ENCODE measurements at regions not wholly inside any gene's neighbourhood (a gene's known extent, or its start where the extent isn't known, plus 50 kb on each side); places are given as distances from the start of the nearest gene placed in this dataset.

- no peak for DNase-seq (ENCODE audit: low read depth, low spot score)
- H2AFZ ChIP-seq (ENCODE audit: control insufficient read depth, low read length) = no peak overlapping the region
- no peak for FAIRE-seq
Measured at GRCh38 chrX:79094075-79094832, 50.2 kb upstream of the GPR174 start.

More at GRCh38 chrX:79094075-79094832, 50.2 kb upstream of the GPR174 start:
- Histone ChIP-seq H3K4me1 (ENCODE audit: control insufficient read depth, extremely low read depth, insufficient read depth, low read length) (no peaks in the 10 kb centered on the region), H3K9ac (ENCODE audit: control insufficient read depth, extremely low read depth, insufficient read depth, low read length) (no peak overlapping the region), H3K36me3 (ENCODE audit: control insufficient read depth in 2 of 2, extremely low read depth in 1 of 2, insufficient read depth in 2 of 2, low read length in 2 of 2) (no peaks in the 10 kb centered on the region), H3K27me3 (ENCODE audit: control insufficient read depth, extremely low read depth, insufficient read depth, low read length) (no peaks in the 10 kb centered on the region), H4K20me1 (ENCODE audit: control insufficient read depth, extremely low read depth, insufficient read depth, low read length) (no peaks in the 10 kb centered on the region), H3K9me3 (ENCODE audit: control insufficient read depth, low read depth, low read length) (no peaks in the 10 kb centered on the region), H3K27ac (ENCODE audit: control insufficient read depth, insufficient read depth, low read length) (no peak overlapping the region), H3K9me1 (ENCODE audit: control insufficient read depth, extremely low read depth, insufficient read depth, low read length) (no peaks in the 10 kb centered on the region), H3K4me2 (ENCODE audit: control insufficient read depth, extremely low read depth, insufficient read depth, low read depth, low read length) (no peak overlapping the region), H3K79me2 (ENCODE audit: control insufficient read depth, insufficient read depth, low read length) (no peaks in the 10 kb centered on the region), H3K4me3 (ENCODE audit: control insufficient read depth in 2 of 3, extremely low read depth in 1 of 3, insufficient read depth in 2 of 3, low read depth in 1 of 3, low read length in 3 of 3) (no peak overlapping the region)
- TF ChIP-seq EZH2 (IDR thresholded peaks at IDR 0.05; ENCODE audit: low read length) (no peak), CTCF (optimal IDR thresholded peaks at IDR 0.05 in 1 of 3, IDR thresholded peaks at IDR 0.05 in 1 of 3, conservative IDR thresholded peaks at IDR 0.05 in 1 of 3; ENCODE audit: extremely low read depth in 1 of 3, insufficient read depth in 2 of 3, low read length in 3 of 3) (no peak)
- dilution Hi-C loops (cut with MboI; ENCODE audit: extremely low pct_ligation_motif_present, low sequenced_read_pairs) = no loop called here
